GM04504 (cell line): ENCODE measurements at regions not wholly inside any gene's neighbourhood (a gene's known extent, or its start where the extent isn't known, plus 50 kb on each side); places are given as distances from the start of the nearest gene placed in this dataset.

Experiments
- DNase-seq: peaks from one replicate; pipeline ENCODE4 v3.0.0-alpha.2; 2012; ENCODE audit warnings: low read depth

- DNase-seq = no peak
These were observed 152.5 kb upstream of the NAV2 start for GRCh38 chr11:19560156-19560555.

DNA sequence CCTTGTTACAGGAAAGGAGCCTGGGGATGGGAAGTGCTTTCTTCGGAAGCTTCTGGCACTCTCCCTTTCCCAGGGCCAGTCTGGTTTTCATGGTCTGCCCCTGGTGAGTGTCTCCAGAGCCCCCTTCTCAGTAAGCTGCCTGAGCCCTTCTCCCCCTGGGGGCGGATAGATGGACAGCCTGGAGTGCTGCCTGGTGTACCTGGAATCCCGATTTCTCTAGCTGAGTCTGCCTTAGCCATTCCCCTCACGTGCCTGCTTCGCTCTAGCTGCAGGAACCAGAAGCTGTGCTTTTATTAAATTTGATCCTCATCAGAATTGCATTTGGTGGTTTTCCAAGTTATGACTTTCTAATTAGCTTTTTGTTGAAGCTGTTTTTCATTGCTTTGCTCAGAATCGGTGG is 152.9 kb upstream of the NAV2 start:
- no peak for DNase-seq

DNA sequence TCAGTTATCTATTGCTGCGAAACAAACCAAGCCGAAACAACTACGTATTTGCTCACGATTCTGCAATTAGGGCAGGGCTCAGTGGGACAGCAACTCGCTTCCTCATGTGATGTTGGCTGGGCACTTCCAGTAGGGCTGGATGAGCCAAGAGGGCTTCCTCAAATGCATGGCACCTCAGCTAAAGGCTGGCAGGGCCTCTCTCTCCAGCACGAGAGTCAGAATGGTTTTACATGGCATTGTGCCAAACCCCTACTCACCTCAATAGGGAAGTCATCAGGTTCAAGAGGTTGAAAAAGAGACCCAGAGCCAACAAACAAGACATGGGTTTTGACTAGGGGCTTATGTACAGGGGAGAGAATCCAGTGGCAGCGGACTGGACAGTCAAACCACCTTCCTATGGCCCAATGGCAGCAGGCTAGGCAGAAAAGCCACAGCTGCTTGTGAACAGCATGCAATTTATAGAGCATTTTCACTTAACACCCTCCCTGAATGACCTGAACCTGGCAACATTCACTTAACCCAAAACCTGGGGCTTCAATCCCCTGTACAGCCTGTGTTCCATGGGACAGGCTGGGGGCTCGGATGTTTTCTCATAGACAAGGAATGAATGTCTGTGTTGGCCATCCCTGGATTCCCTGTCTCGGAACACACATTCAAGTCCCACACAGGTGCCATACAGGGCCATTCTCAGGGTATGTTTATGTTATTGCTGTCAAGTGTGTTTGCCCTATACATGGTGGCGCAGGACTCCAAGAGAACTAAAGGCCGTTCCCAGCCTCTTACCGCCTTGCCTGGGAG is 154.2 kb upstream of the NAV2 start:
- DNase-seq = no peak

DNA sequence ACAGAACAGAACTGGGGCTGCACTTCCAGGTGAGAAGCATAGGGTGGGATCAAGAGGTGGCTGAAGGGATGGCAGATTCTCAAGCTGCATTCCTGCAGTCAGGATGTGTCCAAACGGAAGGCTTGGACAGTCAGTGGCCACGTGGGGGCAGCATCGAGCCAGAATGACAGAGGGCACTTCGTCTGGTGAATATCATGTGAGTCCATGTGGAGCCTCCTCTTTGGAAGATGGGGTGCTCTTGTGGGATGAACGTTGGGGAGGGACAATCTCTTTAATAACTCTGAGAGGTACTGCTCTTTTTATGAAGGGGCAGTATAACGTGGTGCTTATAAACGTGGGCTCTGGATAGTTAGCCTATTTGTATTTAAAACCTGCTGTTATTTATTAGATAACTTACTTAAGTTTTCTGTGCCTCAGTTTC is 154.9 kb upstream of the NAV2 start:
- DNase-seq = peak; percentile 44

DNA sequence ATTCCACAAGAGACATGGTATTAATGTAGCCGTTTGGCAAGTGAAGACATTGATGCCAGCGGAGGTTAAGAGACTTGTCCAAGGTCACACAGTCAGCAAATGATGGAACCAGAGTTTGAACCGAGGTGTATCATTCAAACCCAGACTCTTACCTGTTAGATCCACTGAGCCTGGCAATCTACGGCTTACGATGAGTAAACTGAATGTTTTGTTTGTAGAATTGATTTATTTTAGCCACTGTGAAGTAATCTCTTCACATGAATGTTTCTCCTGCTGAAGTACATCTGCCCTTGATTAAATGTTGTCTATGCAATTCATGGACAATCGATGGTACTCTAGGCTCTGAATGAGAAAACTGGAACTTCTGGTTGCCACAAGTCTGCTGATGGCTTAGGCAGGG is 155.5 kb upstream of the NAV2 start:
- no peak for DNase-seq

GRCh38 chr11:19555266-19555665 is 157.4 kb upstream of the NAV2 start:
- DNase-seq = no peak

DNA sequence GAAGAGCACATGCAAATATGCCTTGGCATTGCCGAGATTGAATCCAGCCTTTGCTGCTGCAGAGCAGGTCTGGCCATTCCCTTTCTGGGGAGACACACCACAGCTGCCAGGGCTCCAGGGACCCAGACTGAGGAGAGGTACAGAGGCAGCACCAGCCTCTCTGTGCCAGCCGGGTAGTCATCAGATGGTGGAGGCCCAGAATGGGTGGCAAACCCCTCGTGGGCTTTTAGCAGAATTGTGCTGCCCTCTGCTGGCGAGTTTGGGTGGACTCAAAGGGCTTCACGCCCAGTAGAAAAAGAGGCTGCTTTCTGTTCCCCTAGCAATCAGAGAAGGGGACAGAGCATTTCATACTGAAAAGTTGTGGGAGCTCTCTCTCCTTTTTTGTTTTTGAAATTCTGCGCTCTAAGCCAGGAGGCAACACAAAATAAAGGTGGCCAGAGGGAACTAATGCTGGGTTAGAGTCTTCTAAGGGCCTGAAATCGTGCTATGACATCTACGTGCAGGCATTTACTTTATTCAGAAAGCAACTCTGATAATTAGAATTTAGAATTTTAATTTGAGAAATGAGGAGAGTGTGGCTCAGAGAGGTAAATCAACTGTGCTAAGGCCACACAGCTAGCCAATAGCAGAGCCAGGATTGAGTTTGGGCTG is 158.8 kb upstream of the NAV2 start:
- DNase-seq = peak; percentile 48

GRCh38 chr11:19552656-19553260 is 159.9 kb upstream of the NAV2 start:
- DNase-seq = no peak

GRCh38 chr11:19552161-19552560 is 160.5 kb upstream of the NAV2 start:
- DNase-seq = no peak

GRCh38 chr11:19551457-19551856 is 161.2 kb upstream of the NAV2 start:
- DNase-seq = no peak

- no peak for DNase-seq
These were observed 165.6 kb upstream of the NAV2 start for GRCh38 chr11:19547044-19547443.

DNA sequence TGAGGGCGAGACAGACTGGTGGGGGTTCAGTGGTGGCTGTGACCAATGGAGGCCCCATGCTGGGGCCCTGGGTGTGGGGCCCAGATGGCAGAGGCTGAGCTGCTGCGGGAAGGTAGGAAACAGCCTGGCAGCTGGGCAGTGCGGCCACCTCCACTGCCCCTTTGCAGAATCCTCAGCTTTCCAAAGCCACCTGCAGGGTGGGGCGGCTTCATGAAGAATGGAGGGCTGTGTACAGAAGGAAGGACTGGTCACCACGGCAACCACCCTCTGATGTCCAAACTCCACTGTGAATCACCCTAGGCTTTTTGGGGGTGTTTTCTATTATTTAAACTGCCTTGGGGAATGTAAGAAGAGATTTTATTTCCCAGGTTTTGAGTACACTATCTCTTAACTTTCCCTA is 166.3 kb upstream of the NAV2 start:
- no peak for DNase-seq

DNA sequence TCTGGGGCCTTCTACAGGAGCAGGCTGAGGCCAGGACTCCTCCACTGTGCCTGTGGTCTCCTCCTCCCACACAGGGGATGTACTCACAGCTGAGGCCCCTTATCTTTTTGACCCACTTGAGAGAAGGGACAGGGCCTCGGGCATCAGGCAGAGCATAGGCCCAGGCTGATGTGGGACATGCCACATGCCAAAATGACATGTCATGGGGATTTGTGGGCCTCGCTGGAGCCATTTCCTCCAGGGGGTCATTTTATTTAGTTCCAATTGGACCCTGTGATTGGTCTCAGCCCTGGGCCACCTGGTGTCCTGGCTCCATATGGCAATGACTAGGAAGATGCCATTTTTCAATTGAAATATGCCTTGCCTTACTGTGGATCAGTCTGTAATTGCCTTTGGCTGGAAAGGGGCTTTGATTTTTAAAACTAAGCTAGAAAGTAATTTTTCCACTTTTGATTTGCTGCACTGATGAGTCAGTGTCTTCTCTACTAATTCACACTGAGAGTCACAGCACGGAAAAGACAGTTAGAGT is 171.1 kb upstream of the NAV2 start:
- no peak for DNase-seq

DNA sequence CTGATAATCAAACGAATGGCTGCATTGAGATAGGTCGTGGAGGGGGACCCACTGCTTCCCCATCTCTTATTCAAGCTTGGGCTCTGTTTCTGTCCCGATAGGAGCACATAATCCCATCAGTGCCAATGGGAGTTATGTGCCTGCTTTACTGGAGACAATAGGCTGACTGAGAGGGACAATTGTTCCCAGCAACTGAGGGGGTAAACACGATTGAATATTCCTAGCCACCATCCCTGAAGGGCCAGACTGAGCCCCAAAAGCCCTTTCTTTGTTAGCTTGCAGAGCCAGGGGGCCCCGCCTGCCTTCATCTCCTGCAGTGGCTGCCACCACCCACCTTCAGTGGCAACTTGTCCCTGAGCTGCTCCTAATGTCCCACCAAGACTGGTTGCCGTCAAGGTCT is 172.8 kb upstream of the NAV2 start:
- no peak for DNase-seq

DNA sequence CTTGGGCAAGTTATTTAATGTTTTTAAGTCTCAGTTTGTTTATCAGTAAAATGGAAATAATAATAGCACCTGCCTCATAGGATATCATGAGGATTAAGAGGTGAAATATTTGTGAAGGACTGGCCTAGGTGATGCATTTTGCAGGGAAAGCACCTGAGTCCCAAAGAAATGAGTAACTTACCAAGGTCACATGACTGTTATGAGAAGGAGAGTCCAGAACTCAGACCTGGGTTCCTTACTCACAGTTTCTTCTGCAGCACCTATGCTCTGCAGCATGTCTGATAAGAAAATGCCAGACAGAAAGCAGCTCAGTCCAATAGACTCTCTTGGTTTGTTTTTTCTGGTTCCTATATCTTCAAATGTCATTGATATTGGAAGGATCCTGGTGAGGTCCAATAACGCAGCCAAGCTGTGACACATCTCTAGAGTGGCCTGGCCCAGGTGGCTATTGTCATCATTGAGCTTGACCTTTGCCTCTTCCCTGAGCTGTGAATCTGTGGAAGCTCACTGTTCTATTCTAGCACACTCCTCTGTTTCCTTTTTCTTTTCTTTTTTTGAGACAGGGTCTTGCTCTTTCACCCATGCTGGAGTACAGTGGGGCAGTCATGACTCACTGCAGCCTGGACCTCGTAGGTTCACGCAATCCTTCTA is 174.7 kb upstream of the NAV2 start:
- no peak for DNase-seq

GRCh38 chr11:19536131-19536530 is 176.5 kb upstream of the NAV2 start:
- no peak for DNase-seq

DNA sequence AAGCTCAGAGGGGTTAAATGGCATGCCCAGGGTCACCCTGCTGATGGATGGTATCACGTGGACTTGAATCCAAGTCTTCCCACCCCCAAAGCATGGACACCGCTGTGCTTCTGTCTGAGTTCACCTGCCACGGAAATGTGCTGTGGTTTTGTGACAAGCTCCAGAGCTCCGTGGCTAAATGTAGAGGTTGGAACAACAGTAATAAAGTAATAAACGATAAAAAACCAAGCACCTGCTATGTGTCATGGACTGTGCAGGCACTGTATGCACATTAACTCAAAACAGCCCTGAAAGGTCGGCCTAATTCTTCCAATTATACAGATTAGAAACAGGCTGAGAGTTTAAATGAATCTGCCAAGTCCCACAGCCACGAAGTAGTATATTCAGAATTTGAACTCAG is 182.1 kb upstream of the NAV2 start:
- no peak for DNase-seq

DNA sequence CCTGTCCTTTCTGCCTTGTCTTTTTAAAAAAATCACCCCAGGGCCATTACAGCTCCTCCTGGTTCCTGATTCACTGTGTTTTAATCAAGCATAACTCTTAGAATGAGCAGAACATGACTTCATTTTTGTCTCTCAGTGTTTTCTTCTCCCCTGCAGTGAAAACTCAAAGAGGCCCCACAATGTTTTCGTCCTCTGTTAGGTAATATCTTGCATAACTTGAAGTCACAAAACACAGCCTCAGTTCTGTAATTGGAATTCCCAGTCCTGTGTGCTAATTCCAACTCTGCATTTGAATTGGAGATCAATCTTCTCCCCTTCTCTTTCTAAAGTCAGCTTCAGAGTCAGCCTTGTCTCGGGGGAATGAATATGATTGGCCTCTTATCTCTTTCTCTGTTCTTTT is 186.5 kb upstream of the NAV2 start:
- DNase-seq = no peak

GRCh38 chr11:19525714-19526113 is 186.9 kb upstream of the NAV2 start:
- no peak for DNase-seq

DNA sequence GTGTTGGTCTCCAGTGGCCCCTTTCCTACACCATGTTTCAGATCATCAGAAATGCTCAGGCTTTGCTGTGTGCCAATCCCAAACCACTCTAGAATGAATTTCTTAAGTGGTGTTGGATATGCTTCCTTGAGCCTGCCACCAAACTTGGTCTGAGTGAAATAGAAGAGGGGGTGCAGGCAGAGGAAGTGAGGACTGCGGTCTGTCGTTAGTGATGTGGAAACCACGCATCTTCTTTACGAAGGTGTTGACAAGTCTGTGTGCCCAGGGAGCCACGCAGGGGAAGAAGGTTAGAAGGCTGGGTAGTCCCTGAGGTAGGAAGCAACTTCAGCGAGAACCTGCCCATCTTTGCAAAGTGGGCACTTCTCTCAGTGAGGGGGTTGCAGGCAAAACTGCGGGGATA is 187.4 kb upstream of the NAV2 start:
- DNase-seq = no peak

- no peak for DNase-seq
These were observed 188.4 kb upstream of the NAV2 start for GRCh38 chr11:19524171-19524671.

GRCh38 chr11:19520681-19521080 is 192.0 kb upstream of the NAV2 start:
- DNase-seq = no peak
